HG02571 (cell line): ENCODE measurements at regions not wholly inside any gene's neighbourhood (a gene's known extent, or its start where the extent isn't known, plus 50 kb on each side); places are given as distances from the start of the nearest gene placed in this dataset.
"Not testable (repeated sequence)": the region's sequence is repeated elsewhere in the genome, so short reads cannot be mapped to it uniquely, and the experiment has no call there.

Experiments used
- ATAC-seq: cut with Tn5 transposase; IDR thresholded peaks from one replicate; pipeline ENCODE4 v1.9.1; 2021; ENCODE audit warnings: mild to moderate bottlenecking, moderate library complexity; ENCODE audit not compliant: unreplicated experiment

DNA sequence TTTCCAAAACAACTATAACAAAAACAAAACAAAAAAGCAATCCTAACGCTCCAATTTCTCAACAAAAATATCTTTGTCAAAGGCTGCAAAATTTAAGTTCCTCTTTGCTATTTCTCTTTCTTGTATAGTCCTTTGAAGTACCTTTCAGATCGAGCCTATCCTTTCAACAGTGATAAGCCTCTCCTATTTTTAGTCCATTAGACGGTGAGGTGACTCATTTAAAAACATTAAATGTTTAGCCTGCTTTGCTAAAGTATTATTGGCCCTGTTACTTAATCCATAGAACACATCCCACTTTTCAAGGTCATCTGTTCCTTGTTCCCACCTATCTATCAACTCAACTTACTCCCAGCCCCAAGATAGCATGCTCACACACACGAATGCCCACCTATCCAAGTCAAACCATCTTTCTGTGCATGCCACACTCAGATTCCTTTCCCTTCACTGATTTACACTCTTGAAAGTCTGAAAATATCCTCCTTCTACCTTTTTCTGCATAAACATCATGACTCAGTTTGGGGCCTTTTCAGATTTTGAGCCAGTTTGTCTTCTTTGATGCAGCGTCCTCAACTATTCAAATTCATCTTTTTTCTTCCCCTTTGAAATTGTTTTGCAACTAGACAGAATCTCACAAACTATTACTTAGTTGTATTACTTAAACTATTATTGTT, 224.9 kb upstream of the TMEM229A start:
- ATAC-seq, result no peak

DNA sequence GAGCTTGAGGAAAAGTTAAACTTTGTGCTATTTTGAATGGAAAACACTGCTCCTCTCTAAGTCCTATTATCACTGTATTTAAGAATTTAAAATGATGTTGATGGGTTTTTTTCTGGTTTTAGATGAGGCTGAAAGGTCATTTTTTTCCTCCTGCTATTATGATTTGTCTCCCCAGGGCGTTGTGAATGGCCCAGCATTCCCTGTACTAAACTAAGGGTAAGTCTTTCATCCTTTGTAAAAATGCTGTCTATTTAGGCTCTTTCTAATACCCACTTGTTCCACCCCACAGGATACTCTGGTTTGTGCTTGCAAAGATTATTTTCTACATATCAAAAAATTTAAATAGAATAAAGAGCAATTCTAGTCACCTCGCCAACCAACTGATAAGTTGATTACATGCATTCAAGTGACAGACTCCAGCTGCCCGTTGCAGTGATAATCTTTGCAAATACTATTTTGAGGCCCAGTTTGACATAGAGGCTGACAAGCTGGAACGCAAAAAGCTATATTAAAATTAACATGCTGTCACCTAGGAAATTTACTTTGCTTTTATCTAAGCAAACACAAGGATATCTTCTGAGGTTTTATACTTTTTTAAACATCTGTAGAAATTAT, 222.3 kb upstream of the TMEM229A start:
- ATAC-seq, result no peak

DNA sequence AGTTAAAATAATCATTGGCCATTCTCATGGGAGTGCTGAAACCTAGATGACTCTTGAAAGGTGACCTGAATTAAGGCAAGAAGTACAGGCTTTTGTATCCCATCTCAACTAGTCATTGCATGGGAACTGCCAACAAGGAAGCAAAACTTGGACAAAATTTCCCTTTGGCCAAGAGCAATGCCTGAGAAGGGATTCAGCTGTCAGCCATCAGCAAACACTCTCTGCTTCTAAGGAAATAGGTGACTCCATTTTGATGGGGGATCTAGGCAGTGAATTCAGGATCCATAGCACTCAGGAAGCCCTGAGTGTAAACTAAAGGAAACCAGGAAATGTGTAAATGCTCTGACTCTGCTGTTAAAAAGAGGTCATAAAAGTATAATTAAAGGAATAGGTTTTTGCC, 221.5 kb upstream of the TMEM229A start:
- ATAC-seq, result no peak

DNA sequence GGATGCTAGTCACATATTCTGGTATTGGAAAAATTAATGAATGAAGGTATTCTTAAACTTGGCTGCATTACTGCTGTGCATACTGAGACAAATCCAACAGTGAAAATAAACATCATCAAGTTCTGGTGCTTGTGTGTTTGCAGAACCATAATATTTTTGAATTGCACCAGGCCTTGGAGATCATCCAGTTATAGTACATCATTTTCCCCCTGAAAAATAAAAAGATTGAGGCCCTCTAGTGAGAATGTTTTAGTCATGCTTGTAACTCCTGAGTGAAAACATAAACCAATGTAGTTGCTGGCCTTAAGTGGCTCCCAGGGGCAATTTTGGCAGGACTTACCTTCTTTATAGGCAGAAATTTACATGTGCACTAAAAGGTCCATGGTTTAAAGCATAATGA, 218.8 kb upstream of the TMEM229A start:
- no peak for ATAC-seq

DNA sequence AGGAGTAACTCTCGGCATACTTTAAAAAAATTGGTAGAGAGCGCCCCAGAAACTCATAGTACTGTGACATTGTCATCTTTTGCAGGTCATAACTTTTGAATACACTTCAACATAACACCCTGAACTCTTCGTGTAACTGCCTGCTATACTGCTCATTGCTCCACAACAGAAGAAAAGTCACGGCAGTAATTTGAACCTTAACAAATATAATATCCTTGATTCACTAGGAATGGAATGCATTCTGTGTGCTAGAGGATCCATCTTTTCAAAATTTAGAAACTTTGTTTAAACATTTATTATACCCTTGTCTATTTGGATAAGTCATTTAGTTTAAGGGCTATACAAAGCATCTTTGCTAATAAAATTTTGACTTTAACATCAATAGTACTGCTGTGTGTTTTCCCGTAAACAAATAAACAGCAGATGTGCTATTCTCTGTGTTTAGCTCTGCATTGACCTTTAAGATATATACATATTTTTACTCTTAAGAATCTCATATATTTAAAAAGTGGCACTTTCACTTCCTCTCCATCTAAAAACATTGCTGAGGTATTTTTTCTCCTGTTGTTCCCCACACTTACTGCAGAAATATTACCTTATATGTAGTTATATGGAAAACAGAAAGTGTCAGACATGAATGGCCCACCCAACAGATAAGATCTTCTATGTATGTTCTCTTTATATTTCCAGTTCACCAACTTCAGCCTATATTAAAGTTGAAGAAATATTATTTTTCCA, 217.6 kb upstream of the TMEM229A start:
- no peak for ATAC-seq

DNA sequence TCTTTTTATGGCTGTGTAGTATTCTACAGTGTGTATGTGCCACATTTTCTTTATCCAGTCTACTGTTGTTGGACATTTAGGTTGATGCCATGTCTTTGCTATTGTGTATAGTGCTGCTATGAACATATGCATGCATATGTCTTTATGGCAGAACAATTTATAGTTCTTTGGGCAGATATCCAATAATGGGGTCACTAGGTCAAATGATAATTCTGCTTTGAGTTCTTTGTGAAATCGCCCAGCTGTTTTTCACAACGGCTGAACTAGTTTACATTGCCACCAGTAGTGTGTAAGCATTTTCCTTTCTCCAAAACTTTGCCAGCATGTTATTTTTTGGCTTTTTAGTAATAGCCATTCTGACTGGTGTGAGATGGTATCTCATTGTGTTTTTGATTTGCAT, 214.8 kb upstream of the TMEM229A start:
- ATAC-seq, result no peak

DNA sequence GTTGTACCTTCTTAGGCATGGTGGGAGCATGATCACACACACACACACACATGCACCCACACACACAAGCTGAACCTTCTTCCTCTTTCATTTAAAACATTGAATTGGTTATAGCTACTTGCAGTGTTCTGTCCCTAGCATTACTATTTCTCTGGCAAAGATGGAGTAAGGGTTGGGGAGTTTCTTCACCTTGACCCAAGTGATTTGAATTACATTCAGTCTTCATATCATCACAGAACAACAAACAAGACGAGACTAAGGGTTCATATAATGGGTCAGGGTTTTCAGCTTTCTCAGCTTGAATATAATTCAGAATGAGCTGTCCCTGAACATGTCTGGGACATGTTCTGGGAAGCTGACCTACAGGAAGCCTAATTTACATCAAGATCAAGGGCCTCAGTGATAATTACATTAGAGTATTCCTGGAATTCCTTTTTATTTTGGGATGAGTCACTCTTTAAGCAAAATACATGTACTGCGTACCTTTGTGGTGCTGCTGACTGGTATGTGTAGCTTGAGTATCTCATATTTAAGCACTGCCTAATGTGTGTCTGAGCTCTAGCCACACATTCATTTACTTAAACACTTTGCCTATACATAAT, 213.5 kb upstream of the TMEM229A start:
- ATAC-seq, result no peak

DNA sequence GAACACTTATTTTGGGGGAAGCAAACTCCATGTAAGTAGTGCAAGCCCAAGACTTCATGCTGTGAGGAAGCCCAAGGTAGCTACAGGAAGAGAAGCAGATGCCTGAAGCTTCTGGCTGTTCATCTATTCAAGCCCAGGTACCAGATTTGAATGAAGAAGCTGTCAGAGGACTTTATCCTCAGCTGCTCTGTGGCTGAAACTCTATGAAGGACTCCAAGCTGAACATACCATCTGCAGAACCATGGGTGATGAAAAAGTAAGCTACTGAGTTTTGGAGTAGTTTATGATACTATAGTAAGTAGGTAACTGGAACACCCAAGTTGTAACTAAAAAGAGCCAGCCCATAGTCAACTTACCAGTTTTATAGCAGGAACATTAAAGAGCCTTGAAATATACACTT, 211.6 kb upstream of the TMEM229A start:
- ATAC-seq, result not testable (repeated sequence)

DNA sequence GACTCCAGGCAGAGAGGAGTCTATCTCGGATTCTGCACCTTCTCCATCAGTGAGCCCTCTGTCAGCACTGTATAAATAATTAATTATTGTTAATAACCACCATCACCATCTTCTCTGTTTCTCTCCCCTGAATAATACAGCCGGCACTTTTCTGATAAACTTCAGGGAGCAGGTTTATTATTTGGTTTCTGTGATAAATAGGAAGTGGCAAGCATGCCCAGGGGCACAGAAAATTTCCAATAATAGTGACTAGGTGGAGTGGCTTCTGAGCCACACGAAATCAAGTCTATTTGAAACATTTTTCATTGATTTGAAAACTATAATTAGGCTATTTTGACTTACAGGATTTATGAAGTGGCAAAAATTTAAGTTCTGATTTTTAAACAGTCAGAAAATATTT, 186.8 kb upstream of the TMEM229A start:
- ATAC-seq, result no peak

DNA sequence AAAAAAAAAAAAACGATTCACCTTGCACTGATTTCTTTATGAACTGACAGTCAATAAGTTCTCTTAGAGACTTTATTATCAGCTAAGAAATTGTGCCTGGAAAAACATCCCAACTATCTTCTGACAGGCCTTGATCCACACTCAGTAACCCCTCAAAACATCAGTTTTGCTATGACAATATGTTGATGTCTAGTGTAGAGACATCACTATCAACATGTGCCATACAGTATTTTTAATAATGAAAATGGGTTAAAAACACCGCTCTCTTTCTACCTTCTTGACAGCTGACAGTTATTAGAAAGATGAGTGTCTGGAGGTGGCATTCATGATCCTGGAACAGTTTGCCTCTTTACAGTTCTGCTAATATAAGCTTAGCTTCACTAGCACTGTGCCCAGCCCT, 175.8 kb upstream of the TMEM229A start:
- no peak for ATAC-seq

DNA sequence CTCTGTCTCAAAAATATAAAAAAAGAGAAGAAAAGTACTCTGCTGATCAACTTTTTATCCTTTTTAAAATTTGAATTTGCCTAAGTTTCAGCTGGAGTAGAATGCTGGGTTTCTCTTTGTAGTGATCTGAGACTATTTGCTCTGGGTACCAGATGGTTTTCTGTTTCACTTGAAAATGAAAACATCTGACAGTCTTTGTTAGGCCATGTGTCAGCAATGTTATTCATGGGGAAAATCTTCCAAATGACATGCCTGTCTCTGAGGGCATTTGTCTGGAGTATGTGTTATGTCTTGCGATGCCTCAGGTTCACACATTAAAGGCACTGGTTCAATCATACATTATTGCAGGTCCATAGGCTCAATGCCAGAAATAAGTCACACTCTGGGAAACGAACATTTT, 175.3 kb upstream of the TMEM229A start:
- peak; percentile 72 for ATAC-seq

DNA sequence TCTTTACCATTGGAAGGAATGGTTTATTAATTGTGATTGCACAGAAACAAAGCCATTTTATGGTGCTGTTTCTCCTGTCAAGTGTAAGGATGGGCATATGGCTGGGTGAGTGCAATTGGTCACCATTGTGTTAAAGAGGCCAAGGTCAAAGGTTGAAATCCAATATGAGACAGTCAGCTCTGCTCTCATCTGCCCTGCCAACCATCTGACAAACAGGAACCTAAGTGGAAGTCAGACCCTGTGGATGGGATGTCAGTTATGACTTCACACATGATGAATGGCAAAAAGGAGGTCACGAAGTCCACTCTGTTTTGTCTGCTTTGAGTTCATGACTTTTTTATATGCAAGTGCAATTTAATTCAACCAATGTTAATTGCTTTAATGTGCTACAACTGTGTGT, 172.7 kb upstream of the TMEM229A start:
- ATAC-seq, result no peak

DNA sequence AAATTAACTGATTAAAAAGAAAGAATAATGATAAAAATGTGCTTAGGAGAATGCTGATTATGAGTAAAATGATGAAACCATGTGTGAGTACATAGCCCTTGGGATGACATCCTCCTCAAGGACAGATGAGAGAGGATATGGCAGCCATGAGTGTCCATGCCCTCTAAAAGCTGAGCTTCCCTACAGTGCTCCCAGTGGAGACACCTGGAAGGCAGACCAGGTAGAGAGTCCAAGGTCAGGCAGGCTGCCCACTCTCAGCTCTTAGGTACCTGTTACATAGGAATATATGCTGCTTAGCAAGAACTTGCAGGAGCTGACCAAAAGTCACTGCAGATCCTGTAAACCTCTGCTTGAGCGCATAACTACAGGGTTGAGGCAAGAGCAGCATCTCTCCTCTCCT, 169.7 kb upstream of the TMEM229A start:
- no peak for ATAC-seq

DNA sequence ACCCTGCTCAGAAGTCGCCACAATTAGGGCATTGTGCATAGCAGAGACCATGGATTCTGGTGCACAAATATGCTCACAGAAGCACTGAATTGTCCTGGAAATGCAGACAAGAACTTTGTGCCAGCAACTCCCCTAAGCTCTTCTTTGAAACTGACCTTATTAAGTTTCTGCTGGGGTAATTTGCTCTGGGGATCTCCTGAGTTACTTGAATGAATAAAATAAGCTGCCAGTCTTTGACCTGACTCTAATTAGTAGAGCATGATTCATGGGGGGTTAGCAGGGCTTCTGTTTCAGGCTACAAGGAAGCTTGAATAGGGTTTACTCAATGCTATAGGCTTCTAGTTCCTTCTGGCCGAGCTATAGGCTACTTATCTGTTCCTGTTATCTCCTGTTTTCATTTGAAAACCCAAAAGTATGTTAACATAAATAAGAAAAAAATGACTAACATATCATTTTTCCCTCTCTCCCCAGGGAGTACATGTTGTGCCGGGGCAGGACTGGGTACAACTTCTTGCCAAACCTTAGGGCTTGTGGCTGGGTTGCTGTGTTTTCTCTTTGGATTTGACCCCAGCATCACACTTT, 169.0 kb upstream of the TMEM229A start:
- ATAC-seq, result no peak

DNA sequence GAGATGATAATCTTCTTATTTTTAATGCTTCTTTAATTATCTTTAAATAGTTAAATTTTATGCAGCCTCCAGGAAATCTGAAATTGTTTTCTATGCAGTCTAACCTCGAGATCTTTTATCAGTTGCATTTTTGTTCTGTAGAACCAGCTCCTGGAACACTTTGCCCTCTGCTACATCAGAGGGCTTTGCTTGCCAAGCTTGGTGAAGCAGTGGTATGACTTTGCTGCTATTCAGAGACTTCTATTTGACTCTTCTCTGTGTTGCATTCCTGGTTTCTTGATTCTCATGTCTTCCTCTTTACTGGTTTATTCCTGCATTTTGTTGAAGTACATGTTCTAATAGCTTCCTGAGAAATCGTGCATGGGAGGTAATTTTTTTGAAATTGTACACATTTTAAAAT, 163.7 kb upstream of the TMEM229A start:
- ATAC-seq, result no peak

DNA sequence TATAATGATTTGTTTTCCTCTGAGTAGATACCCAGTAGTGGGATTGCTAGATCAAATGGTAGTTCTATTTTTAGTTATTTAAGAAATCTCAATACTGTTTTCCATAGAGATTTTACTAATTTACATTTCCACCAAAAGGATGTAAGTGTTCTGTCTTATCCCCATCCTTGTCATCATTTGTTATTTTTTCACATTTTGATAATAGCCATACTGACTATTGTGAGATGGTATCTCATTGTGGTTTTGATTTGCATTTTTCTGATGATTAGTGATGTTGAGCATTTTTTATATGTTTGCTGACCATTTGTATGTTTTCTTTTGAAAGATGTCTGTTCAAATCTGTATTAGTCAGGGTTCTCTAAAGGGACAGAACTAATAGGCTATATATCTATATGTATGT, 160.0 kb upstream of the TMEM229A start:
- no peak for ATAC-seq

DNA sequence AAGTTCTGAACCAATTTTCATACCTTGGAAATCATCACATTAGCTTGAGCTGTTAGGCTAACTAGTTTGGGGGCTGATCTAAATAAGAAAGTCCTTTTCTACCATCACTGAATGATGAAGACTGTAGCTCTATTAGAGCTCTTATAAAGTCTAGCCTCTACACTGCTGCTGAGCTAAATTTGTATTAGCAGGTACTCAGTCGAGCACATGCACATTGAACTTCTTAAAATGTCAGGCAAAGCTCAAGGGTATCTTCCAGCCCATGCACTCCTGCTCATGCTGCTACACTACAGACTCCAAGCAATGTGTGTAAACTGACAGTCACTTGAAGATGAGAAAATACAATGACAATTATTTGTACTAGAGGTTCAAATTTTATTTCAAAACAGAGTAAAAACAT, 158.8 kb upstream of the TMEM229A start:
- no peak for ATAC-seq

DNA sequence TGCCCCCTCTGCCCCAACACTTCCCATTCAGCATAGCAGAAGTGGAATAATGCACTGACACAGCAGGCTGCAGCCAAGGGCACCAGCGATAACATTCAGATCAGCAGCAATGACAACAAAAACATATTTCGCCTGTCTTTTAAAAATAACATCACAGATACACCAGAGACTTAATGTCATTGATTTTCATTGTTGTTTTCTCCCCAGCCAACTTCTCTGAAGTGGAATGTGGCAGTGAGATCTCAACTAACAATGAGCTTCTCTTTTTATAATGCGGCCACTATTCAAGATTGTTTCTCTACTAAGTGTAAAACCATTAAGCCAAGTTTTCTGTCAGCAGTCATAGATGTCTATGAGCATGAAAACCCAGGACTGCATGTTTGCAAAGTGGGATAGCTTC, 158.2 kb upstream of the TMEM229A start:
- no peak for ATAC-seq

DNA sequence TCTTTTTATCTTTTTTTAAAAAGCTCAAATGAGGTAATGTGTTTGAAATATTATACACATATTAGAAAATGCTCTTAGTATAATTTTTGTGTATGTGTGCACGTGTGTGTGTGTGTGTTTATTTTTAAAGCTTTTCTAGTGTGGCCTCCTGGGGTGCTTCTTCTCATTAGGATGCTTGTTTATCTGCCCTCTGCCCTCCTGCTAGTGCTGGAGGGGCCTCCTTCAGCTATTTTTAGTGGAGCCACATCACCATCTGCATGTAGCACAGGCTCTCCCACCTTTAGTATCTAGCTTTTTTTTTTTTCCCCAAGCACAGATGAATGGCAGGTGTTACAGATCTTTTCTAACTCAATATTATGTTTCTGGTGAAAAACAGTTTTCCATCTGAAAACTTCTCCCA, 155.7 kb upstream of the TMEM229A start:
- ATAC-seq, result no peak

DNA sequence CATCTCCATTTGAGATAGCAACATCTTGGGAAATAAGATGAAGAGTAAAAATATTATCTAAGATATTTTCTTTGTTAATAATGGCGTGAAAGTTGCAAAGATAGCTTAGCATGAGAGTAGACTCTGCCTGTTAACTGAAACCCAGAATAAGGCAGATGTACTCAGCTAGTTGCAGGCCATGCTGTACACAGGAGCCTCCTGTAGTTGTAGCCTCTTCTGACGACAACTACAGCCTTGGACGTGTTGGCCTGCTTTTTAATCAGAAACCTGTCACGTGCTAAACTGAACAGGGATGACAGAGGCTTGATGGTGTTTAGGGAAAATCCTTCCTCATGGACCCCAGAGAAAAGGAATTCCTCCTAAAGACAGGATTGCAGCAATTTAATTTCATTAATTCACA, 155.1 kb upstream of the TMEM229A start:
- ATAC-seq, result no peak

DNA sequence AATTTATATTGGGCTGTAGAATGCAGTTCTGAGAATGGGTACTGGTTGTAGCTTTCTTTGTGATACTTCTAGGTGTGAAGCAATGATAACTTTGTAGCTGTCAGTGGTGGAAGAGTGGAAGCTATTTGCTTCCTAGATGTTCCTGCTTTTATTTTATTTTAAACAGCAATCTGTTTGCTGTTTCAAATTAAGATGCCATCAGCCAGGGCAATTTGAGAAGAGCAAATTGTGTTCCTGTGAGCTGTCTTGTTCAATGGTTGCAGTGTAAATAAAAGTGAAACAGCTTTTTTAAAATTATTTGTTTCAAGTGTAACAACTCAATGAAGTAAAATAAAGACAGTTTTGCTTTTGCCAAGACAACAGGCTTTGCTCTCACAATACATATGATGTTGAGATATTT, 150.8 kb upstream of the TMEM229A start:
- no peak for ATAC-seq

DNA sequence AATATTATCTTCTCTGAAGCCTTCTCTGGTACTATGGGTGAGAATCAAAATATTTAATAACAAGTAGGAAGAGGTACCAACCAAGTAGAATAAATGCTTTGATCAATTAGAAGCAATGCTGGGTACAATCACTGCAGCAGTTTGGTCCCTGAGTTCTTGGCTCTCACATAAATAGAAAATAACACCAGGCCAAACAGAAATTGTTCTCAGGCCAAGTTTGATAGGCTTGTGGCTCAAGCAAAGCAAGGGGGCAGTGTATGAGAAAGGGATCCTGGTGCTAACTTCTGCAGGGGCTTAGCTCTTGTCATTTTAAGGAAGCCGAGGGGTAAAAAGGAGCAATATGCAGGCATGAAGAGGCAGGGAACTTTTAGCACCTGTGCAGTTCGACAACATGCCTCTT, 146.8 kb upstream of the TMEM229A start:
- ATAC-seq, result no peak
